ENCODE measurements at regions not wholly inside any gene's neighbourhood (a gene's known extent, or its start where the extent isn't known, plus 50 kb on each side); places are given as distances from the start of the nearest gene placed in this dataset.
"Not testable (repeated sequence)": the region's sequence is repeated elsewhere in the genome, so short reads cannot be mapped to it uniquely, and the experiment has no call there.

DNA sequence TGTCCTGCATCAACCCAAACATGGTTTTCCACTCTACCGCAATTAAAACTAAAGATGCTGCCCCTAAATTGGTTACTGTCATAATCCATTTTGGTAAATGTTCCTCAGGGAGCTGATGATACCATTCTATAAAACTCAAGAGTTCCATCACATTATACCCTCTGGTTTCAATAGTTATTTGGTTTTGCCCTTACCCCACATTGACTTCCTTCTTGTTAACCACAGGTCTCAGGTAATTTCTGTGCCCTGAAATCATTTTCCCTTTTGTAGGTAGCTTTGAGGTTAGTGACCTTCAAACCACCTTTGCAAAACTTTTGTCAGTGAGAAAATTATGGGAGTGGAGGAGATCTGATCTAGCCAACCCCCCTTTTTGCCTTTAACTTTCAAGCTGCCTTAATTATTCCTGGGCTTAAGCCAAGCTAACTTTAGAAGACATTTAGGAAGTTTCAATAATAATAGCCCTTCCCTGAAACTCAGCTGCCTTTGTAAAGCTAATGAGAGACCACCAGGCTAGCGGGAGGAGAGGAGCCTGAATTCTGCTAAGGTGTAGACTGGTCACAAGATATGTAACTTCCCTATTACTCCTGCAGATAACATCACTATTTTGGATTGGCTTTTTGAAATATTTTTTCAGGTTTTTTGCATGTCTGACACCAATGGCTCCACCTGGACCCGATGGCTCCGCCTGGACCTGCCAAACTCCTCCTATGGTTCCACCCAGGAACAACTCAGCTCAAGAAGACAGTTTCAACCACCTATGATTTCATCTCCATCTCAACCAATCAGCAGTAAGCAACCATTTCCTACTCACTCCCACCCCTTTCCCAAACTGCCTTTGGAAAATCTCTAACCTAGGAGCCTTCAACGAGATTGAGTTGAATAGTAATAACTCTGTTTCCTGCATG is 224.9 kb downstream of the HS3ST3B1 start:
- TF ChIP-seq, protein P1, sequence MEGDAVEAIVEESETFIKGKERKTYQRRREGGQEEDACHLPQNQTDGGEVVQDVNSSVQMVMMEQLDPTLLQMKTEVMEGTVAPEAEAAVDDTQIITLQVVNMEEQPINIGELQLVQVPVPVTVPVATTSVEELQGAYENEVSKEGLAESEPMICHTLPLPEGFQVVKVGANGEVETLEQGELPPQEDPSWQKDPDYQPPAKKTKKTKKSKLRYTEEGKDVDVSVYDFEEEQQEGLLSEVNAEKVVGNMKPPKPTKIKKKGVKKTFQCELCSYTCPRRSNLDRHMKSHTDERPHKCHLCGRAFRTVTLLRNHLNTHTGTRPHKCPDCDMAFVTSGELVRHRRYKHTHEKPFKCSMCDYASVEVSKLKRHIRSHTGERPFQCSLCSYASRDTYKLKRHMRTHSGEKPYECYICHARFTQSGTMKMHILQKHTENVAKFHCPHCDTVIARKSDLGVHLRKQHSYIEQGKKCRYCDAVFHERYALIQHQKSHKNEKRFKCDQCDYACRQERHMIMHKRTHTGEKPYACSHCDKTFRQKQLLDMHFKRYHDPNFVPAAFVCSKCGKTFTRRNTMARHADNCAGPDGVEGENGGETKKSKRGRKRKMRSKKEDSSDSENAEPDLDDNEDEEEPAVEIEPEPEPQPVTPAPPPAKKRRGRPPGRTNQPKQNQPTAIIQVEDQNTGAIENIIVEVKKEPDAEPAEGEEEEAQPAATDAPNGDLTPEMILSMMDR (IDR thresholded peaks at IDR 0.05): no peak
- no peak for TF ChIP-seq POLR2A (IDR thresholded peaks at IDR 0.05)
- H3K4me1 ChIP-seq: no peaks in the 10 kb centered on the region
- 78% methylated on average over 5 of the region's 5 CpGs for WGBS, 2 donors
- no peak overlapping the region for H3K27ac ChIP-seq
- no peaks in the 10 kb centered on the region for H3K9me3 ChIP-seq
- no peaks in the 10 kb centered on the region for H3K27me3 ChIP-seq
- intact Hi-C loops (cut with DNase I): no loop called here
- H3K36me3 ChIP-seq: no peaks in the 10 kb centered on the region
- H3K4me3 ChIP-seq: no peak overlapping the region
- DNase-seq: no peak

DNA sequence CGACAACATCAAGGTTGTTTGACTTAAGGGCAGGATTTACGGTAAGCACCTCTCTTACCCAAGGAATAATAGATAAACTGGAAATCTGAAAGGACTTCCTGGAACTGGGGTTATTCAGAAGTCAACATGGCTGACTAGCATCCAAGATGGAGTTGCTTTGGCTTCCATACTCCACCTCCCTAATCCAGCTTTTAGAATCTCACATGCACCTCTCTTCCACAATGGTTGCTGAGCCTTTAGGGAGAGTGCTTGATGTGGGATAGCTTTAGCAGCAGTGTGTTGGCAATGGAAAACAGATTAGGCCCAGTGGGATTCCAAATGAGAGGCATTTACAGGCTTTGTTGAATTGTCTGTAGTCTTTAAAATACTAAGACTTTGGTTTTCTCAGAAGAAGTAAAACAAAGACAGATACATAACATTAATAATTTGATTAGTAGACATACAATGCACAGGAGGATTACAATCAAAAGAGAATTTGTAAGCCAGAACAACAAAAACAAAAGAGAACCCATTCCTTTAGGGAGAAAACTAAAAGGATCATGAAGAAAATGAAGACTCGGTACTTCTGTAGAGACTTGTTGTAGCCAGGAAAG is 222.0 kb downstream of the HS3ST3B1 start:
- Histone ChIP-seq H3K36me3 (no peaks in the 10 kb centered on the region), H3K4me3 (no peak overlapping the region), H3K4me1 (no peaks in the 10 kb centered on the region), H3K27ac (no peak overlapping the region), H3K9me3 (no peaks in the 10 kb centered on the region), H3K27me3 (no peaks in the 10 kb centered on the region)
- DNase-seq: no peak
- TF ChIP-seq, protein P1 (IDR thresholded peaks at IDR 0.05): no peak
- TF ChIP-seq POLR2A (IDR thresholded peaks at IDR 0.05): no peak
- intact Hi-C loops (cut with DNase I): no loop called here
- 44 to 65% methylated on average over 3 of the region's 3 CpGs for WGBS, 2 donors

DNA sequence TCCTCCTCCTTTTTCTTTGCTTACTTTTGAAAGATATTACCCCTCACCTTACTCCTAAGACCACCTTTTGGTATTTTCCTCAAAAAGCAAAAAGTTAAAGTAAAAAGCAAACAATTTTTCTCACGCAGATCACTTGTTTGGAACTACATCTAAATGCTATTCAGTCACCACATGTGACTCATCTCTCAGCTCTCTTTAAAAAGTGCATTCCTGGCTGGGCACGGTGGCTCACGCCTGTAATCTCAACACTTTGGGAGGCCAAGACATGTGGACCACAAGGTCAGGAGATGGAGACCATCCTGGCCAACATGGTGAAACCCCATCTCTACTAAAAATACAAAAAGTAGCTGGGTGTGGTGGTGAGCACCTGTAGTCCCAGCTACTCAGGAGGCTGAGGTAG is 218.0 kb downstream of the HS3ST3B1 start:
- H3K36me3 ChIP-seq; H3K4me3 ChIP-seq; H3K27ac ChIP-seq; DNase-seq; H3K27me3 ChIP-seq; H3K9me3 ChIP-seq; intact Hi-C loops (cut with DNase I); H3K4me1 ChIP-seq: not testable (repeated sequence)
- 19 to 54% methylated on average over 2 to 3 of the region's 3 CpGs for WGBS, 2 donors

DNA sequence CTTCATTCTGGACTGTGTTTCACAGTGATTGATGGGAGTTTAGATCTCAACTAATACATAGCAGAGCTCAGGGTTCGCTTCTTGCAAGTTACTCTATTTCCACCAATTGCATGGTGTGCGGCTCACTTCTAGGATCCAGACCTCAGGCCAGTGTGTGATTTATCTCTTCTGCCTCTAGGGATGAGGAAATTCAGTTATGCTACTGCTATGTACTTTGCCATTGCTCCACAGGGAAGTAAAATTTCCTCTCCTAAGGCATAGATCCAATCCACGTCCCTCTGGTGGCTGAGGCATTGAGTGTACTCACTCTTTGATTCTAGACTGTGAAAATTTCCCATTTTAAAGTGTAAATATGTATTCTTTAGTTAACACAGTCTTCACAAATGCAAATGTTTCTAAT is 214.1 kb downstream of the HS3ST3B1 start:
- intact Hi-C loops (cut with DNase I): no loop called here
- no peaks in the 10 kb centered on the region for H3K9me3 ChIP-seq
- TF ChIP-seq, protein P1 (IDR thresholded peaks at IDR 0.05): peak in 1 of 6 experiments; percentile 23
- no peak for TF ChIP-seq POLR2A (IDR thresholded peaks at IDR 0.05)
- no peak for DNase-seq
- H3K27me3 ChIP-seq: peaks cover 0 to 4% (median 0%) of the 10 kb centered on the region in 4 donors
- H3K4me1 ChIP-seq: no peaks in the 10 kb centered on the region
- no peak overlapping the region for H3K4me3 ChIP-seq
- WGBS, 2 donors: 82 to 87% methylated on average over 3 of the region's 3 CpGs
- no peaks in the 10 kb centered on the region for H3K36me3 ChIP-seq
- H3K27ac ChIP-seq: no peak overlapping the region

DNA sequence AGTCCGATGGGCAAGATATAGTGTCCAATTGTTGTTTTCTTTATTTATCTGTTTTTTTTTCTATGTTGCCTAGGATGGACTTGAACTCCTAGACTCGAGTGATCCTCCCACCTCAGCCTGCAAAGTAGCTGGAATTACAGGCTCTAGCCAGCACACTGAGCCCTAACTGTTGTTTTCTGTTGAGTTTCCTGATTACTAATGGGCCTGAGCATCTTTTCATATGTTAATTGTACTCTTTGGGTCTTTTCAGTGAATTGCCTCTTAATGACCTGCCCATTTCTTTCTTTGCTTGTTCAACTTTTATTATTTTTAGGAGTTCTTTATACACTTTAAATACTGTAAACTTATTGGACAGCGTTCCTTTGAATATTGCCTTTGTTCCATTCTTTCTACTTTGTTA is 213.0 kb downstream of the HS3ST3B1 start:
- Histone ChIP-seq H3K27ac (no peak overlapping the region), H3K27me3 (peaks cover 0 to 4% (median 0%) of the 10 kb centered on the region in 4 donors), H3K9me3 (no peaks in the 10 kb centered on the region), H3K36me3 (no peaks in the 10 kb centered on the region), H3K4me3 (no peak overlapping the region), H3K4me1 (no peaks in the 10 kb centered on the region)
- DNase-seq: no peak
- no peak for TF ChIP-seq POLR2A (IDR thresholded peaks at IDR 0.05)
- TF ChIP-seq, protein P1 (IDR thresholded peaks at IDR 0.05): no peak
- whole genome bisulfite sequencing, 2 donors: 72 to 75% methylated on average over 3 of the region's 3 CpGs
- intact Hi-C loops (cut with DNase I): no loop called here
